Caco-2 (cell line): ENCODE measurements at regions not wholly inside any gene's neighbourhood (a gene's known extent, or its start where the extent isn't known, plus 50 kb on each side); places are given as distances from the start of the nearest gene placed in this dataset.
"Not testable (repeated sequence)": the region's sequence is repeated elsewhere in the genome, so short reads cannot be mapped to it uniquely, and the experiment has no call there.

Experiments
- BruUV-seq: library from RNA; stranded (reverse); fragments of 400-500 nt; replicated peaks from 2 replicates; lab custom pipeline; 2021; lab: Mats Ljungman, UMichigan
- CTCF ChIA-PET: fragments of 300-600 bp; sonication (Branson Sonifier 250); formaldehyde crosslinking; loops from one replicate; lab custom pipeline; 2022; ENCODE audit warnings: antibody characterized with exemption; lab: Charles Lee
- POLR2A ChIA-PET: fragments of 300-600 bp; sonication (Branson Sonifier 250); formaldehyde crosslinking; loops from one replicate; lab custom pipeline; 2022; ENCODE audit warnings: antibody characterized with exemption; lab: Charles Lee
- DNase-seq, 2 experiments: peaks; one replicate each; pipeline versions ENCODE4 v3.0.0 to v3.0.0-alpha.2; 2020 to 2022
- H3K27me3 ChIP-seq: replicated peaks from 2 replicates; pipeline ENCODE4 v1.6.0; 2011; ENCODE audit warnings: low read length; ENCODE audit not compliant: control insufficient read depth, insufficient read depth
- H3K36me3 ChIP-seq: 2 replicates; pipeline ENCODE4 v1.5.1; 2011; ENCODE audit warnings: low read length; ENCODE audit not compliant: control insufficient read depth, insufficient read depth
- H3K4me1 ChIP-seq: fragments of 250-450 bp; sonication (Bioruptor Pico); 2 replicates; pipeline ENCODE4 v1.5.1; 2020; ENCODE audit warnings: mild to moderate bottlenecking
- H3K4me3 ChIP-seq: 2 replicates; pipeline ENCODE4 v1.5.1; 2011; ENCODE audit warnings: low read depth, mild to moderate bottlenecking, control low read depth, low read length
- H3K9me3 ChIP-seq: fragments of 250-450 bp; sonication (Bioruptor Pico); 2 replicates; pipeline ENCODE4 v1.5.1; 2020; ENCODE audit warnings: mild to moderate bottlenecking, moderate library complexity
- H3K27ac Mint-ChIP-seq: one replicate; pipeline ENCODE4 v1.8.0; 2022; ENCODE audit warnings: mixed read lengths; ENCODE audit not compliant: unreplicated experiment
- H3K27me3 Mint-ChIP-seq: one replicate; pipeline ENCODE4 v1.8.0; 2022; ENCODE audit warnings: mixed read lengths; ENCODE audit not compliant: insufficient read depth, unreplicated experiment
- H3K36me3 Mint-ChIP-seq: one replicate; pipeline ENCODE4 v1.8.0; 2022; ENCODE audit warnings: mild to moderate bottlenecking, mixed read lengths; ENCODE audit not compliant: insufficient read depth, unreplicated experiment
- H3K4me1 Mint-ChIP-seq: one replicate; pipeline ENCODE4 v1.8.0; 2022; ENCODE audit warnings: low read depth, mixed read lengths; ENCODE audit not compliant: unreplicated experiment
- H3K4me3 Mint-ChIP-seq: one replicate; pipeline ENCODE4 v1.8.0; 2022; ENCODE audit warnings: mild to moderate bottlenecking, moderate library complexity, mixed read lengths; ENCODE audit not compliant: unreplicated experiment
- H3K9me3 Mint-ChIP-seq: one replicate; pipeline ENCODE4 v1.8.0; 2022; ENCODE audit warnings: mixed read lengths; ENCODE audit not compliant: unreplicated experiment
- intact Hi-C: fragments of 100-400 bp; cut with micrococcal nuclease; formaldehyde crosslinking; loops from one replicate; pipeline ENCODE4 v1.10.0; 2022; ENCODE audit not compliant: unreplicated experiment
- TF ChIP-seq, protein P1 (sequence below), 2 experiments: fragments of 200-600 bp in 1 of 2; IDR thresholded peaks; 1 replicate in 1 of 2; 2 replicates in 1 of 2; pipeline versions ENCODE4 v1.5.1 to v1.8.0; 2011 to 2022; ENCODE audit warnings: antibody characterized with exemption in 1 of 2, control low read depth in 1 of 2, inconsistent platforms in 1 of 2, low read depth in 1 of 2, low read length in 1 of 2, mild to moderate bottlenecking in 1 of 2, moderate library complexity in 1 of 2; ENCODE audit not compliant: insufficient read depth in 1 of 2, severe bottlenecking in 1 of 2, unreplicated experiment in 1 of 2

GRCh38 chr17:6373599-6373998 lies 61.3 kb downstream of the AIPL1 start:
- H3K9me3 Mint-ChIP-seq = peaks cover 11% of the 10 kb centered on the region
- POLR2A ChIA-PET, BruUV-seq, H3K4me3 ChIP-seq, H3K27me3 ChIP-seq, H3K36me3 Mint-ChIP-seq, H3K27ac Mint-ChIP-seq, H3K4me1 Mint-ChIP-seq, H3K4me3 Mint-ChIP-seq, intact Hi-C loops, CTCF ChIA-PET, H3K36me3 ChIP-seq, DNase-seq, H3K9me3 ChIP-seq, H3K27me3 Mint-ChIP-seq, H3K4me1 ChIP-seq: not testable (repeated sequence)

GRCh38 chr17:6366221-6366666 lies 68.7 kb downstream of the AIPL1 start:
- ChIA-PET POLR2A (no interaction called here), CTCF (no interaction called here)
- TF ChIP-seq, protein P1, sequence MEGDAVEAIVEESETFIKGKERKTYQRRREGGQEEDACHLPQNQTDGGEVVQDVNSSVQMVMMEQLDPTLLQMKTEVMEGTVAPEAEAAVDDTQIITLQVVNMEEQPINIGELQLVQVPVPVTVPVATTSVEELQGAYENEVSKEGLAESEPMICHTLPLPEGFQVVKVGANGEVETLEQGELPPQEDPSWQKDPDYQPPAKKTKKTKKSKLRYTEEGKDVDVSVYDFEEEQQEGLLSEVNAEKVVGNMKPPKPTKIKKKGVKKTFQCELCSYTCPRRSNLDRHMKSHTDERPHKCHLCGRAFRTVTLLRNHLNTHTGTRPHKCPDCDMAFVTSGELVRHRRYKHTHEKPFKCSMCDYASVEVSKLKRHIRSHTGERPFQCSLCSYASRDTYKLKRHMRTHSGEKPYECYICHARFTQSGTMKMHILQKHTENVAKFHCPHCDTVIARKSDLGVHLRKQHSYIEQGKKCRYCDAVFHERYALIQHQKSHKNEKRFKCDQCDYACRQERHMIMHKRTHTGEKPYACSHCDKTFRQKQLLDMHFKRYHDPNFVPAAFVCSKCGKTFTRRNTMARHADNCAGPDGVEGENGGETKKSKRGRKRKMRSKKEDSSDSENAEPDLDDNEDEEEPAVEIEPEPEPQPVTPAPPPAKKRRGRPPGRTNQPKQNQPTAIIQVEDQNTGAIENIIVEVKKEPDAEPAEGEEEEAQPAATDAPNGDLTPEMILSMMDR (IDR thresholded peaks at IDR 0.05; ENCODE audit: insufficient read depth in 1 of 2, low read depth in 1 of 2, low read length in 1 of 2, severe bottlenecking in 1 of 2, unreplicated experiment in 1 of 2) = no peak
- Histone ChIP-seq H3K9me3 (no peaks in the 10 kb centered on the region), H3K36me3 (no peaks in the 10 kb centered on the region), H3K4me3 (no peak overlapping the region), H3K4me1 (no peaks in the 10 kb centered on the region), H3K27me3 (no peaks in the 10 kb centered on the region)
- DNase-seq = no peak
- Mint-ChIP-seq H3K4me3 (no peak overlapping the region), H3K27ac (no peak overlapping the region), H3K36me3 (no peaks in the 10 kb centered on the region), H3K9me3 (no peaks in the 10 kb centered on the region), H3K27me3 (peaks cover 5% of the 10 kb centered on the region), H3K4me1 (no peaks in the 10 kb centered on the region)
- no TSS peak for BruUV-seq
- intact Hi-C loops = no loop called here

- H3K27me3 Mint-ChIP-seq = peaks cover 5% of the 10 kb centered on the region
- CTCF ChIA-PET = no interaction called here
Measured at GRCh38 chr17:6365200-6365943, 69.5 kb downstream of the AIPL1 start.

More at GRCh38 chr17:6365200-6365943, 69.5 kb downstream of the AIPL1 start:
- no peak for DNase-seq
- Mint-ChIP-seq H3K4me1 (no peaks in the 10 kb centered on the region), H3K4me3 (no peak overlapping the region), H3K9me3 (no peaks in the 10 kb centered on the region), H3K36me3 (no peaks in the 10 kb centered on the region), H3K27ac (no peak overlapping the region)
- Histone ChIP-seq H3K36me3 (no peaks in the 10 kb centered on the region), H3K4me3 (no peak overlapping the region), H3K4me1 (no peaks in the 10 kb centered on the region), H3K9me3 (no peaks in the 10 kb centered on the region), H3K27me3 (no peaks in the 10 kb centered on the region)
- BruUV-seq = no TSS peak
- TF ChIP-seq, protein P1 (IDR thresholded peaks at IDR 0.05; ENCODE audit: insufficient read depth in 1 of 2, low read depth in 1 of 2, low read length in 1 of 2, severe bottlenecking in 1 of 2, unreplicated experiment in 1 of 2) = no peak
- POLR2A ChIA-PET = no interaction called here
- intact Hi-C loops = no loop called here
